ENCODE measurements at regions not wholly inside any gene's neighbourhood (a gene's known extent, or its start where the extent isn't known, plus 50 kb on each side); places are given as distances from the start of the nearest gene placed in this dataset.

- no peaks in the 10 kb centered on the region for H3K9me3 ChIP-seq (ENCODE audit: severe bottlenecking)
- no peak for TF ChIP-seq CTCF (IDR thresholded peaks at IDR 0.05; ENCODE audit: low read depth, low read length)
- no peak overlapping the region for H3K27ac ChIP-seq
- H3K4me3 ChIP-seq (ENCODE audit: low read depth, low read length): no peak overlapping the region
- no peaks in the 10 kb centered on the region for H3K36me3 ChIP-seq
- no peak for DNase-seq
- no peaks in the 10 kb centered on the region for H3K27me3 ChIP-seq (ENCODE audit: insufficient read depth, low read depth, severe bottlenecking)
Measured at GRCh38 chr5:133708331-133708850, 96.0 kb upstream of the FSTL4 start.

GRCh38 chr5:133707629-133708028 is 95.3 kb upstream of the FSTL4 start:
- no peak for DNase-seq
- H3K9me3 ChIP-seq (ENCODE audit: severe bottlenecking): no peaks in the 10 kb centered on the region
- H3K27ac ChIP-seq: no peak overlapping the region
- no peaks in the 10 kb centered on the region for H3K36me3 ChIP-seq
- no peak overlapping the region for H3K4me3 ChIP-seq (ENCODE audit: low read depth, low read length)
- no peaks in the 10 kb centered on the region for H3K27me3 ChIP-seq (ENCODE audit: insufficient read depth, low read depth, severe bottlenecking)
- TF ChIP-seq CTCF (IDR thresholded peaks at IDR 0.05; ENCODE audit: low read depth, low read length): no peak

- DNase-seq: no peak
- Histone ChIP-seq H3K27me3 (ENCODE audit: insufficient read depth, low read depth, severe bottlenecking) (no peaks in the 10 kb centered on the region), H3K36me3 (no peaks in the 10 kb centered on the region), H3K4me3 (ENCODE audit: low read depth, low read length) (no peak overlapping the region), H3K9me3 (ENCODE audit: severe bottlenecking) (no peaks in the 10 kb centered on the region), H3K27ac (no peak overlapping the region)
- TF ChIP-seq CTCF (IDR thresholded peaks at IDR 0.05; ENCODE audit: low read depth, low read length): no peak
Measured at GRCh38 chr5:133706506-133707430, 94.4 kb upstream of the FSTL4 start.

- no peak for TF ChIP-seq CTCF (IDR thresholded peaks at IDR 0.05; ENCODE audit: low read depth, low read length)
- no peak for DNase-seq
Measured at GRCh38 chr5:133705331-133705730, 93.0 kb upstream of the FSTL4 start.

GRCh38 chr5:133704411-133704810 is 92.1 kb upstream of the FSTL4 start:
- Histone ChIP-seq H3K27me3 (ENCODE audit: insufficient read depth, low read depth, severe bottlenecking) (no peaks in the 10 kb centered on the region), H3K4me3 (ENCODE audit: low read depth, low read length) (no peak overlapping the region), H3K9me3 (ENCODE audit: severe bottlenecking) (no peaks in the 10 kb centered on the region), H3K36me3 (no peaks in the 10 kb centered on the region), H3K27ac (no peak overlapping the region)
- no peak for DNase-seq
- no peak for TF ChIP-seq CTCF (IDR thresholded peaks at IDR 0.05; ENCODE audit: low read depth, low read length)

More at GRCh38 chr5:133705331-133705730, 93.0 kb upstream of the FSTL4 start:
- H3K9me3 ChIP-seq (ENCODE audit: severe bottlenecking): no peaks in the 10 kb centered on the region
- H3K27me3 ChIP-seq (ENCODE audit: insufficient read depth, low read depth, severe bottlenecking): no peaks in the 10 kb centered on the region
- H3K4me3 ChIP-seq (ENCODE audit: low read depth, low read length): no peak overlapping the region
- no peak overlapping the region for H3K27ac ChIP-seq
- H3K36me3 ChIP-seq: no peaks in the 10 kb centered on the region
